Hippocampal formation (tissue), 2 donors: ENCODE measurements at regions not wholly inside any gene's neighbourhood (a gene's known extent, or its start where the extent isn't known, plus 50 kb on each side); places are given as distances from the start of the nearest gene placed in this dataset.

Experiments used
- DNase-seq, 2 donors: peaks; one replicate each; lab custom pipeline; 2025; lab: John Stamatoyannopoulos, UW

DNA sequence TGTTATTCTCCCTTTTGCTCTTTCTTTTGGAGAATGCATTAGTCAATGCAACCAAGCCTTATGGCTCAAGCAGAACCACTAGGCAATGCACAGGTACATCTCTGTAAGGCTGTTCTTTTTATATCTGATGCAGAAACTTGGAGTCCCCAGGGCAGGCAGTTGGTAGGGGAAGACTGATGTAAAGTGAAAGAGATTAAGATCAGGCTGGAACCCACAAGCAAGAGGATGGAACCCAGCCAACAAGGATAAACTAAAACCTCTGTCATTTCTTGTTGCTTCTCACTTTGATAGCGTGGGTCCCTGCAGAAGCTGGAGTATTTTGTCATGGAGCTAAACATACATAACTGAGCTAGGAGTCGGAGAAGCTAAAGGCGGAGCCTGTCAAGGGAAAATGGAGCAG, 142.9 kb downstream of the GPAM start:
- DNase-seq: no peak

DNA sequence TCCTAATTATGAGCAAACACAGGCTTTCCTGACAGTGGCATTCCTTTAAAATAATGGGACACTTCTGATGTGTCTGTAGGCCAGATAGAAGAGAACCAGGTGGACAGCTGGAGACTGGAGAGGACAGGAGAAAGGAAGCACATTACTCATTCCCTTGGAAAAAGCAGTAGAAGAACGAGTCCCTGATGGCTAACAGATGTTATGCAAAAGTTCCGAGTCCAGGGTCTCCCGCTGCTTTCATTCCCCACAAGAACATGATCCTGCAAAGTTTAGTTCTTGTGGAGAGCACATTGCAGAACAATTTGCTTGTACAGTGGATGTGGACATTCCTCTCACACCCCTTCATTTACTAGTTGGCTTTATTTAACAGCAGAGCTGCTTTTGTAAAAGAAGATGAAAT, 137.6 kb downstream of the GPAM start:
- DNase-seq: no peak

DNA sequence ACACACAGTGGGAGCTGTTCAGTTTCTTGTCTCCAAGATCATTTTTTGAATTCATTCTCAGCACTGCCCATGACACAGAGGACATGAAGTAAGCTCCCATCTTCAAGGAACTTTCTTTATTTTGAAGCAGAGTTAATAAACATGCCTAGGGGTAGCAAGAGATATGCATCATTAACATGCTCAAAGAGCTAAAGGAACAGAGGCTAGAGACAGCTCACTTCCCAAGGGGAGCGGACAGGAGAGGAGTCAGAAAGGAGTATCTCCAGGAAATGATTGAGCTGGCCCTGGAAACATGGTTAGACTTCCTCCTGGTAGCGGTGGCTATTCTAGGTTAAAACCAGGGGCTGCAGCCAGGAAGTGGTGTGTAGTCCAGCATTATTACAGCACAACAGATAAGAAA, 135.9 kb downstream of the GPAM start:
- DNase-seq: no peak

DNA sequence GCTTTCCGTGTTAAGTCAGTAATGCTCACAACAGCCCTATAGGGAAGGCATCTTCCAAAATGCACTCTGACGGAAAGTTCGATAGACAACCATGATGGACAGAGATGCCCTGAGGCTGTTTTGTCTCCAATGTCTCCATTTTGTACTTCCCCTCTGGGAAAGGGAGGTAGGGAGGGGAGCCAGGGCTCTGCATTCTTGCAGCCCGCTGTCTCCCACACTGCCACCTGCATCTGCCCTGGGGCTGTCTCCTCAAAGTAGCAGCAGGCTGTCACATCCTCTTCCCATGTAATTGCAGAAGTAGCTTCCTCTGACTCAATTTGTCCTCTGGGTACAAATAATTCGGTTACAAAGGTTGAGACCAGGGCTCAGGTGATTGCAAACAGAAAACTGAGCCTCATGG, 131.4 kb downstream of the GPAM start:
- DNase-seq: no peak

DNA sequence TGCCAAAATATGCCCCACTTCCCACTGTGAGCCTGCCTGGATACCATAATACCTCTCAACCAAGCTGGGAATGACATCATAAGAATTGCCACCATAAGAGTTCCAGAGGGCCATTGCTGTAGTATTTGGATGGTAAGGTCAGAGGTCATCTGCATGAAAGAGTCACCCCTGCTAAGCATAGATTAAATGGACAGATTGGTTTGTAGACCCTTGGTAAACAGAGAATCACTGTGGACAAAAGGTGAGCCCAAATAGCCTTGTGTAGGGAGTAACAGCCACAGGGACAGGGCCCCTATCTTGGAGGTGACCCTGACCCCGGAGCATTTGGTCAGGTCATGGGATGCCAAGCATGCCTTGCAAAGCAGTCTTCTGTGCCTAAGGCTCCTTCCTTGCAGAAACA, 129.7 kb downstream of the GPAM start:
- DNase-seq: no peak

DNA sequence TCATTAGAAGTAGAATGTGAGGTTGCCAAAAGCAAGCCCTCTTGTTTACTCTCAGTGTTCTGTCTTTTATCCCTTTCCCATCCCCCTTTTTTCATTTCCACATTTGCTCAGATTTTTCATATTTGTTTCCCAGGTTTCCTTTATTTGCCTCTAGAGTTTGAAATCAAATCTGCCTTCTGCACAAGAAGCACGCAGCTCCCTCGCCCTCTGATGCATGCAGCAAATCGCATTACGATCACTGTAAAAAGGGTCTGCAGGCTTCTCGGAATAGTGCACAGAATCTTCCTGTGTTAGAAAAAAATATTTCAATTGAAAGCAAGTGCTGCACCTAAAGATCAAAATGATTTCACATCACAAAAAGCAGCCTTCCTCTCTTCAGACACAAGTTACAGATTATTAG, 129.0 kb downstream of the GPAM start:
- no peak for DNase-seq

DNA sequence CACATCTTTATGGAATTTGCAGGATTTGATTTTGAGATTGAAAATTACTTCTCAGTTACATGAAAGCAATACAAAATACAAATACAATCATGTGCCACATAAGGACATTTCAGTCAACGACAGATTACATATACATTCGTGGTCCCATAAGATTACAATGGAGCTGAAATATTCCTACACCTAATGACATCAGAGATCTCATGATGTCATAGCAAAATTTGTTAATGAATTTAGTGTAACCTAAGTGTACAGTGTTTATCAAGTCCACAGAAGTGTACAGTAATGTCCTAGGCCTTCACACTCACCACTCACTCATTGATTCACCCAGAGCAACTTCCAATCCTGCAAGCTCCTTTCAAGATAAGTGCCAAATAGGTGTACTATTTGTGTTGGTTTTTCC, 126.5 kb downstream of the GPAM start:
- DNase-seq: no peak

DNA sequence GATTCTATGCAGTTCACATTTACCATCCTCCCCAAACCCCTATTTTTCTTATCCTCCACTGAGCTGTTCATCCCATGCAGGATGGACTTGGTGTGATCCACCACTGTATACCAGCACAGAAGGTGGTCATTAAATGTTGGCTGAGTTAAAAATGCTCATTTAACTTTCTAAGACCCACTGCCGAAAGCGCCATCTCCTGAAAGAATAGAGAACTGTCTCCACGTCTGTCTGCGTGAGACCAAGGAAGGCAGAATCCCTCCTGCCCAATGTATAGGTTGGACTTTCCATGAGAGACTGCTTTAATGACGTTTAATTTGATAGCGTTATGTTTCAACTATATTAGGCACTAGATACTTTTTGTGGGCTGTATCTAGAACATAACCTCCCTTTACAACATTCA, 124.3 kb downstream of the GPAM start:
- no peak for DNase-seq

DNA sequence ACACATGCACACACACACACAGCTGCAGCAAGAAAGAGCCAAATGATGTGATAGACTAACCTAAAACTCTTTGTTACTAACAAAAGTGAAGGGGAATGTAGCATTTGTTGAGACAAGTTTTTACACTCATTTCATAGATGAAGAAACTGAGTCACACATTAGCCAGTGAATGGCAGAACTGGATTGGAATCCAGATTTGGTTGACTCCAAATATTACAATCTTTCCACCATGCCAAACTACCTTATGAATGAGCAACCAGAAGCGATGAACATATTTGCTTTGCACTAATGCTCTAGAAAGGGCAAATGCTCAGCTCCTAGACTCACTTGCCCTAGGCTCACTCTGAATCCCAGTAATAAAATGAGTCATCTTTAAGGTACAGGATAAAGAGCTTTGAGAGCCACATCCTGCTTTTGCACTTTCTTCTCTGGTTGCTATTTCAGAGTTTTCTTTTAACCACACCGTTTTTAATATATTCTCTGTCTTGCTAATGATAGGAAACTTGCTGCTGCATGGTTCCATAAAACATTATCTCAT, 111.9 kb downstream of the GPAM start:
- no peak for DNase-seq

DNA sequence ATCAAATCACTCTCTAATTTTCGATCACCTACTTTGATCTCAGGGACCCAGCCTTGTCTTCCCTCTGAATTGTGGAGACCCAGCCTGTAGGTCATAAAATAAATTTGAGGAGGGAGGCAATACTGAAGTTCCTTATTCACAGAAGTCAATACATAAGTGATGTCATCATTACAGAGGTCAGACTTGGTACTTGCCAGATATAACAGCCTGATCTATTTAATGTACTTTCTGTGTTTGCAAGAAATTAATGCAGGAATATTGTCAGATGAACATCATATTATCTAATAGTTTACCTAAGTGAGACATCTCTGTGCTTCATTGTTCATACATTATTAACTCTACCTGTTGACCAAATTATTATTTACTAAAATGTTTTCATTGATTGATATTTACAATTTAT, 105.6 kb downstream of the GPAM start:
- no peak for DNase-seq

DNA sequence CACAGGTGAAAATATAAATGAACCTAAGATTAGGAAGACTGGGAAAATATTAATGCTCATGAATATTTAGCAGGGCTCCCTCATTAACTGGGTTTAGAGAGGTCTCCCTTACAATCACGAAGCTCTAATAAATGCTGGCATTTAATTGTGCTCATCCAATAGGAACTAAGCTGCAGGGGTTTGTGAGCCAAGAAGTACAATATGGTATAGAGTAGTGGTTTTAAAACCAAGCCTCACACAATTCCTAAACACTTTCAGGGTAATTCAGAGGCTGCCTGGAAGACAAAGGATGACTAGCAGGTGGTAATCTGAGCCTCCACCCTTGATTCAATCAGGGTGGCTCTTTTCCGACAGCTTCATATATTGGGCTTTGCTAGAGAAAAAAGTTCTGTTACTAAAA, 103.3 kb downstream of the GPAM start:
- no peak for DNase-seq

DNA sequence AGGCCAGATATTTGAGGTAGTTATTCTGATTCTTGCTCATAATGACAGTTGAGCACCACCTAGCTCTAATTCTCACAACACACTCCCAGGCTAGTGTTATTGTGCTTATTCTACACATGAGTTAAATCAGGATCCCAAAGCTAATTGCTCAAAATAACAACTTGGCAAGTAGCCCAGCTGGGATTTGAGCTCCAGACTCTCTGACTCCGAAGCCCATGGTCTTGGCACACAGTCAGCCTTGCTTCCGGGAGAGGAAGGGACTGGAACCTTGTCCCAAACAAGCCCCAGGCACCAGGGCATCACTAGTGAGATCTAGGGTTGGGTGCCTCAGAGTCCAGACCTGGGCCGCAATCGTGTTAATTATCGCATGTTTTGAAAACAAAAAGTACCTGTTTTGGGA, 101.4 kb downstream of the GPAM start:
- DNase-seq: no peak

DNA sequence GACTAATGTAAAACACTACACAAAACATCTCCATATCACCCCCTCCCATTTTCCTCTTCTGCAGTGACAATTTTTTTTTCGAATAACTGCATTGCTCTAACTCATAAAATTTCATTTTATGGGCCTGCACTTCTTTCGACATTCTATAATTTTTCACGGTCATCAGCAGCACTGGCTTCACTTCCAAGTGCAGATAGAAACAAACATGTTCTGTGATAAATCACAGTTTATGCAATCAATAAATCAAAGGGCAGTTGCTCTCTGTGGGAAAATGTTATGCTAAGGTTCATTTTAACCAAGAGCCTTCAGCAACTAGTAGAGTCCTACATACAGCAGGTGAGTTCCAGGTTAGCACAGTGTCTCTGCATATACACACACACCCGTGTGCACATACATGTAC, 100.1 kb downstream of the GPAM start:
- no peak for DNase-seq

DNA sequence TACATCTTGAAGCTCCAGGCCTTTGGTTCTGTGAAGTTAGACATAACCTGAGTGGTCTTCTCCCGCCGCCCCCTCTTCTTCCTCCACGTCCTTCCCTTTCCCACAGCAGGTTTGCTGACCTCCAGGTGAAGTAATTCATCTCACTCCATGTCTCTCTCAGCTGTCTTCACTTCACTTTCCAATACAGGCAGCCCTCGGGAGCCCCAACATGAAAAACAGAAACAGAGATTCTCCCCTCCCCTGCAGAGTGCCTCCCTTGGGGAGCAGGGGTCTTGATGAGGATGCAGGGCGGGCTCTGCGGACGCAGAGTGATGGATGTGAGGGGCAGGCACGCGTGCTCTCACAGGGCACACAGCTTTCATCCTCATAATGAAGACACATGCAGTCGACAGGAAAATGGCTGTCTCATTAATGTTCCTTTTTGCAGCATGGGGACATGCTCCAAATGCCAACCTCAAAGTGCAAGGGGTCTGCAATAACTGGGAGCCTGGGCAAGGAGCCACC, 95.6 kb downstream of the GPAM start:
- no peak for DNase-seq

DNA sequence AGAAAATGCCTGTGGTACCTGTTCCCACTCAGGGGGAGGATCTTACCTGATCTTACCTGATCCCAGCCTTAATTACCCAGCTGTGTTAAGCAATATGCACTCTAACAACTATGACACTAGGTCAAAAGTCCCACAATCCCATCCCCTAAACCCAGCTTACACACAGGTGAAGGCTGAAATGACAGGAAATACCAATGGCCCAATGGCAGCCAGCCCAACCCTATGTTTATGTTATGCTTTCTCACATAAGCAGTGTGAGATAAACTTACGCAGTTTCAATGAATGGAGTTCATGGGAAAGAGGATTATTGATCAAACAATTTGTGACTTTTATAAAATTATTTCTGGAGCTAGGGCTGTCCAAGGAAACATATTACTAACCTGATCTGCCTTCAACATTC, 91.9 kb downstream of the GPAM start:
- DNase-seq: no peak

DNA sequence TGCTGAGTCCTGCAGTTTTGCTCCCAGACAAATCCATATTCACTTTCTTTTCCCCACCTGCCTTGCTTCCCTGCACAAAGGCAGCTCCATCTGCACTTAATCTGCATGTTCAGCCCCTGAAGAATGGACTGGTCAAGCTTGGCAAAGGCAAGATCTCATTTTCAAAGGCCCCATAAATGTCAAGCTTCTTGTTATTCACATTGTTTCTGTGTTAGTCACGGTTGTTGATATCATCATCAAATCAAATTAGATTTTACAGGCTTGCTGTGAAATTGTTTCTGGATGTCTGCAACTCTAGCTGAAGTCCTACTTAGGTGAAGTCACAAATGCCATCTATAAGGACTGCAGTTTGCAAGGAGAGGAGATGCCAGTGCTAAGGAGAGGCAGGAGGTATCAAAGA, 91.0 kb downstream of the GPAM start:
- DNase-seq: no peak

DNA sequence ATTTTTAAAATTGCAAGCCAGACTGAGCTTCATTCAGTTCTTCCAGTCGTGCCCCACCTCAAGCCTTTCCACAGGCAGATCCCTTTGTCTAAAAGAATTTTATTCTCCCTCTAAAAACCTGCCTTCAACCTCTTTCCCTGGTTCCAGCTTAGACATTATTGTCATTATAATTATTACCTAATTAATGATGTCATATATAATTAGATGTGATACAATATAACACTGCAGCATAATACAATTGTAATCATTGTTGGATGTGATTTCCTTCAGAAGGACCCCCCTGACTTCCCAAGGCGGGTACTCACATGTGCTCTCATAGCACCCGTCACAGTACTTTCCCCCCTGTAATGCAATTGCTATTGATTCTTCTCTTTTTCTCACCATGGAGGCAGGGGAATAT, 88.6 kb downstream of the GPAM start:
- DNase-seq: no peak

DNA sequence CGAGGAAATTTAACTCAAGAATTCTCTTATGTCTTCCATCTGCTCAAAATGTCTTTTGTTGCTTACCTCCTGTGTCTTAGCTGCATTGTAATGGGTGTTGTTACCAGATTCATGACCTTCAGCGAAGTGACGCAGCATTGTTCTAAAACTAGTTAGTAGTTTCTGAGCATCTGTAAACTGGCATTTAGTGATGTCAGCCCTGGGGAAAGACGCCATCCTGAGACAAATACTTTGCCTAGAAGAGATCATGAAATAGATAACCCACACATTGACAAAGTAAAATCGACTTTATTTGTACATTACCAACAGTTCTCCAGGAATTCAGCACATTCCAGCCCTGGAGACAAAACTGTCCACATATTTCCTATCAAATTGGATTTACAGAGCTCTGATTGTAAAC, 87.8 kb downstream of the GPAM start:
- DNase-seq: no peak

DNA sequence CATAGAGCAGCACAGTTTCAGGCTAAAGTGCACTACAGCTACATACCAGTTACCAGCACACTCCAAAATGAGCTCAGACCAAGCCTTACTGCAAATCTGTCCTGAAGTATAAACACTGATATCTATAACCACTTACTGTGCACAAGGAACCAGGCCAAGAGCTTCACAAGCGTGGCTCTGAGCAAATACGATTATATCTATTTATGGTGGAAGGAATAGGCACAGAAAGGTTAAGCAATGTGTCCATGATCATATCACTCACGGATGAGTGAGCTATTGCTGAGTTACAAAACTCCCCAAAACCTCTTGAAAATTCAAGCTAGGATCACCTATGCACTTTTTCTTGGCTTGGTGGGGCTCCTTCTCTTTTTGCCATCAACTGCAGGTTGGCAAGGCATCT, 84.9 kb downstream of the GPAM start:
- DNase-seq: no peak
